T-cell (primary cell): ENCODE measurements at regions not wholly inside any gene's neighbourhood (a gene's known extent, or its start where the extent isn't known, plus 50 kb on each side); places are given as distances from the start of the nearest gene placed in this dataset.

ENCODE experiments used
- ATAC-seq, 4 experiments: fragments of 200-7000 bp in 3 of 4; fragments of 150-1000 bp in 1 of 4; cut with Tn5 transposase; replicated peaks in 1 of 4; 1 replicate in 3 of 4; 2 replicates in 1 of 4; pipeline ENCODE4 v1.10.0; 2021; ENCODE audit warnings: moderate library complexity in 3 of 4, mild to moderate bottlenecking in 2 of 4, moderate number of reproducible peaks in 1 of 4
- CTCF ChIA-PET, 2 donors: fragments of 300-600 bp; sonication (Branson Sonifier 250); formaldehyde crosslinking; loops; one replicate each; lab custom pipeline; 2022; ENCODE audit warnings: antibody characterized with exemption in 2 of 2; lab: Charles Lee
- POLR2A ChIA-PET, 2 donors: fragments of 300-600 bp; sonication (Branson Sonifier 250); formaldehyde crosslinking; loops; one replicate each; lab custom pipeline; 2022; ENCODE audit warnings: antibody characterized with exemption in 2 of 2; lab: Charles Lee
- DNase-seq, 35 experiments: peaks; one replicate each; pipeline versions ENCODE4 v3.0.0 to v3.0.0-alpha.2; 2013 to 2023
- H3K27ac ChIP-seq: one replicate; pipeline ENCODE4 v1.5.1; 2013; ENCODE audit warnings: low read length
- H3K27me3 ChIP-seq, 2 experiments: replicated peaks in 1 of 2; 1 replicate in 1 of 2; 2 replicates in 1 of 2; pipeline versions ENCODE4 v1.6.1 to v1.7.0; 2013; ENCODE audit warnings: low read length in 1 of 2, mixed read lengths in 1 of 2; ENCODE audit not compliant: control insufficient read depth in 2 of 2, insufficient read depth in 2 of 2; ENCODE audit errors: extremely low read depth in 1 of 2
- H3K36me3 ChIP-seq, 2 donors: 1 replicate in 1 of 2; 2 replicates in 1 of 2; pipeline versions ENCODE4 v1.6.1 to v1.7.0; 2013; ENCODE audit warnings: low read length in 1 of 2; ENCODE audit not compliant: control insufficient read depth in 2 of 2, insufficient read depth in 1 of 2; ENCODE audit errors: extremely low read depth in 1 of 2
- H3K4me1 ChIP-seq, 2 experiments: 1 replicate in 1 of 2; 2 replicates in 1 of 2; pipeline versions ENCODE4 v1.6.1 to v1.7.0; 2013; ENCODE audit warnings: low read length in 2 of 2, mixed read lengths in 1 of 2; ENCODE audit not compliant: insufficient read depth in 2 of 2, control insufficient read depth in 1 of 2; ENCODE audit errors: extremely low read depth in 1 of 2
- H3K4me3 ChIP-seq, 2 donors: 1 replicate in 1 of 2; 2 replicates in 1 of 2; pipeline versions ENCODE4 v1.5.1 to v1.7.0; 2013; ENCODE audit warnings: mild to moderate bottlenecking in 2 of 2, low read length in 1 of 2, moderate library complexity in 1 of 2; ENCODE audit not compliant: control insufficient read depth in 1 of 2; ENCODE audit errors: extremely low read depth in 1 of 2
- H3K9me3 ChIP-seq: 2 replicates; pipeline ENCODE4 v1.7.0; 2013
- H3K27ac Mint-ChIP-seq, 2 donors: one replicate each; pipeline ENCODE4 v1.8.0; 2020 to 2021; ENCODE audit warnings: mild to moderate bottlenecking in 2 of 2, mixed read lengths in 2 of 2
- H3K27me3 Mint-ChIP-seq, 2 donors: one replicate each; pipeline ENCODE4 v1.8.0; 2021 to 2022; ENCODE audit warnings: mixed read lengths in 2 of 2
- H3K36me3 Mint-ChIP-seq: one replicate; pipeline ENCODE4 v1.8.0; 2021; ENCODE audit warnings: mixed read lengths
- H3K4me1 Mint-ChIP-seq, 3 donors: one replicate each; pipeline ENCODE4 v1.8.0; 2020 to 2022; ENCODE audit warnings: mixed read lengths in 3 of 3, mild to moderate bottlenecking in 1 of 3
- H3K4me3 Mint-ChIP-seq, 3 donors: one replicate each; pipeline ENCODE4 v1.8.0; 2020 to 2022; ENCODE audit warnings: mild to moderate bottlenecking in 3 of 3, mixed read lengths in 3 of 3, moderate library complexity in 3 of 3
- H3K9me3 Mint-ChIP-seq, 3 donors: one replicate each; pipeline ENCODE4 v1.8.0; 2020 to 2022; ENCODE audit warnings: mixed read lengths in 3 of 3
- WGBS: methylation state at CpG from one replicate; pipeline ENCODE4 v1.1.5; 2013; ENCODE audit warnings: missing lambda C conversion rate; ENCODE audit not compliant: insufficient coverage; 5-methylcytosine and 5-hydroxymethylcytosine counted together

- no peaks in the 10 kb centered on the region for H3K9me3 Mint-ChIP-seq
- Histone ChIP-seq H3K27ac (no peak overlapping the region), H3K36me3 (no peaks in the 10 kb centered on the region), H3K27me3 (peaks cover 0 to 11% of the 10 kb centered on the region in 2 experiments), H3K9me3 (no peaks in the 10 kb centered on the region), H3K4me1 (no peaks in the 10 kb centered on the region), H3K4me3 (no peak overlapping the region)
- CTCF ChIA-PET: no interaction called here
- ATAC-seq (no peak), DNase-seq (no peak)
- H3K4me3 Mint-ChIP-seq: no peak overlapping the region
- peaks cover 0 to 2% of the 10 kb centered on the region in 2 donors for H3K27me3 Mint-ChIP-seq
- peaks cover 2 to 5% (median 2%) of the 10 kb centered on the region in 3 donors for H3K4me1 Mint-ChIP-seq
- WGBS: 89% methylated on average over 11 of the region's 11 CpGs
- POLR2A ChIA-PET: no interaction called here
- no peaks in the 10 kb centered on the region for H3K36me3 Mint-ChIP-seq
- H3K27ac Mint-ChIP-seq: peak overlapping the region in 1 of 2 donors; percentile 60
These were observed 147.7 kb downstream of the PTPN20 start for GRCh38 chr10:47058961-47059391.

- ATAC-seq (no peak), DNase-seq (no peak)
- no peaks in the 10 kb centered on the region for H3K9me3 Mint-ChIP-seq
- POLR2A ChIA-PET: no interaction called here
- H3K36me3 Mint-ChIP-seq: no peaks in the 10 kb centered on the region
- no peaks in the 10 kb centered on the region for H3K4me1 ChIP-seq
- WGBS: 83% methylated on average over 8 of the region's 15 CpGs
- H3K4me1 Mint-ChIP-seq: peaks cover 2 to 5% (median 2%) of the 10 kb centered on the region in 3 donors
- H3K27me3 ChIP-seq: peaks cover 0 to 11% of the 10 kb centered on the region in 2 experiments
- H3K27me3 Mint-ChIP-seq: peaks cover 0 to 2% of the 10 kb centered on the region in 2 donors
- H3K4me3 Mint-ChIP-seq: no peak overlapping the region
- no peak overlapping the region for H3K27ac Mint-ChIP-seq
- no peaks in the 10 kb centered on the region for H3K9me3 ChIP-seq
- H3K36me3 ChIP-seq: no peaks in the 10 kb centered on the region
- no peak overlapping the region for H3K4me3 ChIP-seq
- CTCF ChIA-PET: no interaction called here
- no peak overlapping the region for H3K27ac ChIP-seq
These were observed 148.5 kb downstream of the PTPN20 start for GRCh38 chr10:47059606-47060311.

- H3K9me3 Mint-ChIP-seq: no peaks in the 10 kb centered on the region
- Histone ChIP-seq H3K27ac (no peak overlapping the region), H3K9me3 (no peaks in the 10 kb centered on the region), H3K36me3 (no peaks in the 10 kb centered on the region), H3K4me3 (no peak overlapping the region), H3K27me3 (peaks cover 0 to 11% of the 10 kb centered on the region in 2 experiments), H3K4me1 (no peaks in the 10 kb centered on the region)
- ATAC-seq (no peak), DNase-seq (no peak)
- no peak overlapping the region for H3K27ac Mint-ChIP-seq
- no peaks in the 10 kb centered on the region for H3K36me3 Mint-ChIP-seq
- H3K27me3 Mint-ChIP-seq: peaks cover 0 to 2% of the 10 kb centered on the region in 2 donors
- WGBS: 93% methylated on average over 3 of the region's 5 CpGs
- POLR2A ChIA-PET: no interaction called here
- H3K4me1 Mint-ChIP-seq: peaks cover 2 to 5% (median 2%) of the 10 kb centered on the region in 3 donors
- no peak overlapping the region for H3K4me3 Mint-ChIP-seq
- CTCF ChIA-PET: no interaction called here
These were observed 149.1 kb downstream of the PTPN20 start for GRCh38 chr10:47060356-47060755.

- Histone ChIP-seq H3K4me3 (no peak overlapping the region), H3K27ac (no peak overlapping the region), H3K27me3 (peaks cover 0 to 13% of the 10 kb centered on the region in 2 experiments), H3K9me3 (no peaks in the 10 kb centered on the region), H3K4me1 (no peaks in the 10 kb centered on the region), H3K36me3 (no peaks in the 10 kb centered on the region)
- H3K36me3 Mint-ChIP-seq: no peaks in the 10 kb centered on the region
- no peak overlapping the region for H3K4me3 Mint-ChIP-seq
- POLR2A ChIA-PET: no interaction called here
- CTCF ChIA-PET: no interaction called here
- H3K27ac Mint-ChIP-seq: no peak overlapping the region
- ATAC-seq (no peak), DNase-seq (no peak)
- 80% methylated on average over 7 of the region's 8 CpGs for WGBS
- H3K9me3 Mint-ChIP-seq: no peaks in the 10 kb centered on the region
- H3K27me3 Mint-ChIP-seq: peaks cover 0 to 2% of the 10 kb centered on the region in 2 donors
- H3K4me1 Mint-ChIP-seq: peaks cover 2 to 5% (median 2%) of the 10 kb centered on the region in 3 donors
These were observed 149.8 kb downstream of the PTPN20 start for GRCh38 chr10:47060993-47061500.

GRCh38 chr10:47061776-47062175, 150.5 kb downstream of the PTPN20 start:
- no peaks in the 10 kb centered on the region for H3K36me3 Mint-ChIP-seq
- Histone ChIP-seq H3K36me3 (no peaks in the 10 kb centered on the region), H3K27me3 (peaks cover 0 to 14% of the 10 kb centered on the region in 2 experiments), H3K4me3 (no peak overlapping the region), H3K9me3 (no peaks in the 10 kb centered on the region), H3K4me1 (no peaks in the 10 kb centered on the region), H3K27ac (no peak overlapping the region)
- H3K9me3 Mint-ChIP-seq: no peaks in the 10 kb centered on the region
- H3K4me3 Mint-ChIP-seq: no peak overlapping the region
- no peak overlapping the region for H3K27ac Mint-ChIP-seq
- peaks cover 0 to 2% (median 0%) of the 10 kb centered on the region in 3 donors for H3K4me1 Mint-ChIP-seq
- no peak for ATAC-seq
- ChIA-PET CTCF (no interaction called here), POLR2A (no interaction called here)
- no peak for DNase-seq
- no CpG with 5 or more reads among the region's 3 CpGs for WGBS
- peaks cover 0 to 2% of the 10 kb centered on the region in 2 donors for H3K27me3 Mint-ChIP-seq

- Histone ChIP-seq H3K27ac (no peak overlapping the region), H3K36me3 (no peaks in the 10 kb centered on the region), H3K4me3 (no peak overlapping the region), H3K9me3 (no peaks in the 10 kb centered on the region), H3K27me3 (peaks cover 0 to 12% of the 10 kb centered on the region in 2 experiments), H3K4me1 (no peaks in the 10 kb centered on the region)
- peaks cover 0 to 2% of the 10 kb centered on the region in 2 donors for H3K27me3 Mint-ChIP-seq
- ChIA-PET CTCF (no interaction called here), POLR2A (no interaction called here)
- peaks cover 0 to 2% (median 0%) of the 10 kb centered on the region in 3 donors for H3K4me1 Mint-ChIP-seq
- no peak overlapping the region for H3K4me3 Mint-ChIP-seq
- H3K36me3 Mint-ChIP-seq: no peaks in the 10 kb centered on the region
- ATAC-seq: no peak
- WGBS: 100% methylated on average over 3 of the region's 12 CpGs
- DNase-seq: no peak
- no peak overlapping the region for H3K27ac Mint-ChIP-seq
- H3K9me3 Mint-ChIP-seq: no peaks in the 10 kb centered on the region
These were observed 151.4 kb downstream of the PTPN20 start for GRCh38 chr10:47062441-47063200.
